ENCODE measurements at regions not wholly inside any gene's neighbourhood (a gene's known extent, or its start where the extent isn't known, plus 50 kb on each side); places are given as distances from the start of the nearest gene placed in this dataset.

GRCh38 chr18:78304192-78305164, 675.1 kb upstream of the SALL3 start:
- DNase-seq: peak; percentile 4 to 69

- no peak for DNase-seq
Observed at GRCh38 chr18:78305789-78306188, 673.8 kb upstream of the SALL3 start.

- DNase-seq: no peak
Observed at GRCh38 chr18:78309307-78309706, 670.3 kb upstream of the SALL3 start.

- DNase-seq: no peak
Observed at GRCh38 chr18:78309924-78310323, 669.7 kb upstream of the SALL3 start.

- DNase-seq: no peak
Observed at GRCh38 chr18:78319264-78319663, 660.4 kb upstream of the SALL3 start.

GRCh38 chr18:78319961-78320360, 659.7 kb upstream of the SALL3 start:
- no peak for DNase-seq

- DNase-seq: no peak
Observed at GRCh38 chr18:78321402-78321801, 658.2 kb upstream of the SALL3 start.

GRCh38 chr18:78323453-78324197, 656.0 kb upstream of the SALL3 start:
- no peak for DNase-seq

- no peak for DNase-seq
Observed at GRCh38 chr18:78327643-78328042, 652.0 kb upstream of the SALL3 start.

GRCh38 chr18:78330766-78331165, 648.9 kb upstream of the SALL3 start:
- no peak for DNase-seq

GRCh38 chr18:78352910-78353309, 626.7 kb upstream of the SALL3 start:
- DNase-seq: no peak

- DNase-seq: no peak
Observed at GRCh38 chr18:78362198-78362597, 617.4 kb upstream of the SALL3 start.

GRCh38 chr18:78363556-78364387, 615.8 kb upstream of the SALL3 start:
- DNase-seq: no peak

GRCh38 chr18:78364388-78364960, 615.1 kb upstream of the SALL3 start:
- no peak for DNase-seq

GRCh38 chr18:78367996-78368395, 611.6 kb upstream of the SALL3 start:
- no peak for DNase-seq

GRCh38 chr18:78368726-78369125, 610.9 kb upstream of the SALL3 start:
- no peak for DNase-seq

GRCh38 chr18:78376046-78376445, 603.6 kb upstream of the SALL3 start:
- DNase-seq: no peak

GRCh38 chr18:78378403-78378802, 601.2 kb upstream of the SALL3 start:
- DNase-seq: no peak

- DNase-seq: no peak
Observed at GRCh38 chr18:78378983-78379382, 600.6 kb upstream of the SALL3 start.

- DNase-seq: no peak
Observed at GRCh38 chr18:78390348-78390951, 589.2 kb upstream of the SALL3 start.

GRCh38 chr18:78390952-78391348, 588.7 kb upstream of the SALL3 start:
- no peak for DNase-seq
